Erythroblast (primary cell): ENCODE measurements at regions not wholly inside any gene's neighbourhood (a gene's known extent, or its start where the extent isn't known, plus 50 kb on each side); places are given as distances from the start of the nearest gene placed in this dataset.

Experiments
- GATA1 ChIP-seq: IDR thresholded peaks from 2 replicates; pipeline ENCODE4 v1.6.1; 2011; ENCODE audit warnings: low read depth, mild to moderate bottlenecking, control low read depth, low read length, moderate library complexity
- POLR2A ChIP-seq: IDR thresholded peaks from 2 replicates; pipeline ENCODE4 v1.6.1; 2011; ENCODE audit warnings: mild to moderate bottlenecking, low read length

DNA sequence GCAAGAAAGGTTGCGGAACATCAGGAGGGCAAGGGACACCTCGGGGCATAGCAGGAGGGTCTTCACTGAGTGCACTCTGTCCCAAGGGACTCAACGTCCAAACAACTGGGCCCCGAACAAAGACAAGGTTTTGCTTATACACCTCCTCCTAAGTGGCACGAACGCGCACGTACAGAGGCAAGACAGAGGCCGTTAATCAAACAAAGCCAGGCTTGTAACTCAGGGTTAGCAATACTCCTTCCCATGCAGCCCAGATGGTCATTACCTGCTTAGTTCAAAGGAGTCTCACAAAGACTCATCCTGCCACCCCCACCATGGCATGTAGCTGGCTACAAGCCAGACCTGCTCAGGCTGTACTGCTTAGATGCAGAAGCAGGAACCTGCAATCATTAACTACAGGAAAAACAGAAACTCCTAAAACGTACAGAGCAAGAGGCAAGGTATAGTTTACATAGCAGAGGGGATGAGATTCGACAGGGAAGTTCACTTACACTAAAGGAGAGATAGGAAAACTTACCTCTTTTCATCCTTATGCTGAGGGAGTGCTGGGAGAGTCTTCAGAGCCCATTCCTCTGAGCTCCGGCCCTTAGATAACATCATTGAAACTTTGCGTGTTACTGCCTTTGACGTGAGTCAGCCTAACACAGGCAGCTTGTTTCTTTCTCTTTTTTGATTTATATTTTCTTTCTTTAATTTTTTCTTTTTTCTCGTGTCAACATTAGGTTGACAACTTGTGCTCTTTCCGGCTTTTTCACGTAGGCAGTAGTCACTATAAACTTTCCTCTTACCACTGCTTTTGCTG lies 1319.1 kb downstream of the TMEM121 start:
- TF ChIP-seq POLR2A (no peak), GATA1 (no peak)
